Stimulated activated effector memory CD8-positive, alpha-beta T cell treated with anti-CD3 and anti-CD28 coated beads, Interleukin-12 subunit alpha, Interleukin-12 subunit beta, amount 100 ng/mL, for 72 hours (primary cell): ENCODE measurements at regions not wholly inside any gene's neighbourhood (a gene's known extent, or its start where the extent isn't known, plus 50 kb on each side); places are given as distances from the start of the nearest gene placed in this dataset.
A peak's percentile ranks its signal among the peaks of the same experiment; 100 is the strongest.

ENCODE experiments used
- ATAC-seq: fragments of 150-1000 bp; cut with Tn5 transposase; 2 replicates; pipeline ENCODE4 v1.10.0; 2021
- DNase-seq, 2 donors: peaks; one replicate each; pipeline ENCODE4 v3.0.0; 2021 to 2022; ENCODE audit warnings: low spot score in 2 of 2
- H3K27ac Mint-ChIP-seq: one replicate; pipeline ENCODE4 v1.8.0; 2022; ENCODE audit warnings: mild to moderate bottlenecking, mixed read lengths
- H3K36me3 Mint-ChIP-seq: one replicate; pipeline ENCODE4 v1.8.0; 2022; ENCODE audit warnings: mild to moderate bottlenecking, mixed read lengths
- H3K4me1 Mint-ChIP-seq: one replicate; pipeline ENCODE4 v1.8.0; 2022; ENCODE audit warnings: mixed read lengths
- H3K4me3 Mint-ChIP-seq: one replicate; pipeline ENCODE4 v1.8.0; 2022; ENCODE audit warnings: mild to moderate bottlenecking, mixed read lengths
- H3K9me3 Mint-ChIP-seq: one replicate; pipeline ENCODE4 v1.8.0; 2022; ENCODE audit warnings: mixed read lengths

GRCh38 chr3:178450476-178450875 is 85.8 kb upstream of the KCNMB2 start:
- no peaks in the 10 kb centered on the region for H3K9me3 Mint-ChIP-seq
- H3K4me3 Mint-ChIP-seq: no peak overlapping the region
- no peaks in the 10 kb centered on the region for H3K36me3 Mint-ChIP-seq
- no peak for DNase-seq
- ATAC-seq: no peak
- no peak overlapping the region for H3K27ac Mint-ChIP-seq
- no peaks in the 10 kb centered on the region for H3K4me1 Mint-ChIP-seq

DNA sequence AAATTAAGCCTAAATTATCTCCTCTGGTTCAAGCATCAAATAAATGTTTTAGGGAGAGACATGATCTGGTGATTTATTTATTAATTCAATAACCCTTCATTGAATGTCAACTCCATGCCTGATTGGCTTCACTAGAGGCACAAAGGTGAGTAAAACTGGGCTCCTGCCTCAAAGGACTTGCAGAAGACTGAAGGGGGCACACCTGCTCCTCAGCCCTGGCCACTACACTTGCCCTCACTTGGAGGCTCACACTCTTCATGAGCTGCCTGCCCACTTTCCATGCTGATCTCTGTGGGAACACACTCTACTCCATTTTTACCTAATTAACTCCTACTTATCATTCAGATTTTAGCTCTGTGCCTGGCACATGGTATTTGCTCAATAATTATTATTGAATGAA is 84.4 kb upstream of the KCNMB2 start:
- no peak for ATAC-seq
- no peaks in the 10 kb centered on the region for H3K9me3 Mint-ChIP-seq
- no peak overlapping the region for H3K4me3 Mint-ChIP-seq
- H3K36me3 Mint-ChIP-seq: no peaks in the 10 kb centered on the region
- no peak overlapping the region for H3K27ac Mint-ChIP-seq
- no peak for DNase-seq
- no peaks in the 10 kb centered on the region for H3K4me1 Mint-ChIP-seq

DNA sequence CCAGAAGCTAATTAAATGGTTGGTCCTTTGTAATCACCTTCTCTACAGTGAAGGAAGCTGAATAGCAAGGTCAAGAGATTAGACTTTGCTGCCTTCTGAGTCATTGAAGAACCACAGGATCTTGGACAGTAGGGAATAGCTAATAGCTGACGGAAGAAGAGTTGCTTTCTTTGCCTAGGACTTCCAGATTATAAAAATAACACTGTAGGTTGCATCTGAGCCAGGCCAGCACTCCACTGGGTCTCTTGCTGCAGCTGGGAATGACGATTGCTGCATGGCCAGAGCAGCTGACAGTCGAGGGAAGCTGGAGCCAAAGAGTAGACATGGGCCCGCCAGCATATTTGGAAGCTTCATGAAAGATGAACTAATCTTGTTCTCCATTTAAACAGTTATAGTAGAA is 81.5 kb upstream of the KCNMB2 start:
- Mint-ChIP-seq H3K27ac (no peak overlapping the region), H3K4me3 (no peak overlapping the region), H3K9me3 (no peaks in the 10 kb centered on the region), H3K4me1 (no peaks in the 10 kb centered on the region), H3K36me3 (no peaks in the 10 kb centered on the region)
- ATAC-seq (no peak), DNase-seq (no peak)

DNA sequence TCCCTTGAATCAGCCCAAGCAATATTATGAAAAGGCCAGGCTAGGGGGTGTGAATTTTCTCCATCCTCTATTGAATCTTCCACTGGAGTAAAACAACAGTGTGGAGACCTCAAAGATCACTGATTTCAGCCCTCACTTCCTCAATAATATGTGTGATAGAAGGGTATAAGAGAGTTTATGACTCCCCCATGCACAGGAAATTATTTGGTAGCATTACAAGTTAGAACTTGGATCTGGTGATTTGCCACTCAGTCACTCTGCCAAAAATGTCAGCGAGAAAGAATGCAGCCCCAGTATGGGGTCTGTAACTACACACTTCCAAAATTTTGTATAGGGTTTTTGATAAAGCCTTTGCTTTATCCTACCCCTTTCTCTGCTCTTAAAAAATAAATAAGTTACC is 81.0 kb upstream of the KCNMB2 start:
- no peak for ATAC-seq
- DNase-seq: no peak
- H3K27ac Mint-ChIP-seq: no peak overlapping the region
- H3K36me3 Mint-ChIP-seq: no peaks in the 10 kb centered on the region
- no peaks in the 10 kb centered on the region for H3K4me1 Mint-ChIP-seq
- H3K4me3 Mint-ChIP-seq: no peak overlapping the region
- no peaks in the 10 kb centered on the region for H3K9me3 Mint-ChIP-seq

GRCh38 chr3:178455946-178456345 is 80.3 kb upstream of the KCNMB2 start:
- Mint-ChIP-seq H3K27ac (no peak overlapping the region), H3K9me3 (no peaks in the 10 kb centered on the region), H3K36me3 (no peaks in the 10 kb centered on the region), H3K4me3 (no peak overlapping the region), H3K4me1 (no peaks in the 10 kb centered on the region)
- ATAC-seq (no peak), DNase-seq (no peak)

DNA sequence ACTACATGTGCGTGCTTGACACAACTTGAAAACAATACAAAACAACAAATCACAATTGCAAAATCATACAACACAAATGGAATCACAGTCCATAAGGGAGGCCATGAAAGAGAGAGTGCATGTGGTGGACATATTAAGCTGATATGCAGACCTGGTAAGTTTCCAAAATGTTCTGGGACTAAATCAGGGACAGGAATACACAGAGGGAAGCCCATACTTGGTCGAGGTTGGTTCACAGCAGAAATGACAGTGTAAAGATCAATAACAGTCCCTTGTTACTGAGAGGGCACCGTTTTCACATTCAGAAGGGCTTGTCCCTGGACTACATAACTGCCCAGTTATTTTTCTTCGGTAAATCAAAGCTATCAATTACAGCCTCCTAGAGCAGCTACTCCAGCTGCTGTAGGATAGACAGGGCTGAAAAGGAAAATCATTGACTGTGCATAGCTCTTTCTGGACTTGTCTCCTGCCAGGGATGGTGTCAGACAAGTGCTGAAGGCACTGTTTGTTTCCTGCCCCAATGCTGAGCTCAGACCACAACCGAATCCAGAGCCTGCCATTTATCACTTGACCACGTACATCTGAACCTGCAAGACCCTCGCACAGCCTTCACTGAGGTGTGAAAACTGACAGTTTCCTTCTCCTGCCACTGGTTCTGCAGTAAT is 79.5 kb upstream of the KCNMB2 start:
- Mint-ChIP-seq H3K9me3 (no peaks in the 10 kb centered on the region), H3K27ac (no peak overlapping the region), H3K4me1 (no peaks in the 10 kb centered on the region), H3K36me3 (no peaks in the 10 kb centered on the region), H3K4me3 (no peak overlapping the region)
- no peak for DNase-seq
- ATAC-seq: peak; percentile 26

DNA sequence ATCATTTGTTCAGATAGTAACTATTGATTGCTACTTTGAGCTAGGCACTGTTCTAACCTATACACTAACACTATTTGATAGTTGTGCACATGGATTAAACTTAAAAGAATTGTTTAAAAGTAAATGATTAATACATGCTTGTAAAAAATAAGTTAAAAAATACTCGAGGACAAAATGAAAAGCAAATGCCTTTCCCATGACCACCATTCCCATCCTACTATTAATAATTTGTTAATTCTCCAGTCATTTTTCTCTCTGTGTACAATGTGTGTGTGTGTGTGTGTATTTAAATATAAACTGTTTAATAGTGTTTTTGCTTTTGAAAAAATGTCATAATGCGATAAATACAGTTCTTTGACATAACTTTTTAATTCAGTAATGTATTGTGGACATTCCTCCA is 78.7 kb upstream of the KCNMB2 start:
- Mint-ChIP-seq H3K27ac (no peak overlapping the region), H3K4me1 (no peaks in the 10 kb centered on the region), H3K4me3 (no peak overlapping the region), H3K9me3 (no peaks in the 10 kb centered on the region), H3K36me3 (no peaks in the 10 kb centered on the region)
- no peak for DNase-seq
- ATAC-seq: no peak

DNA sequence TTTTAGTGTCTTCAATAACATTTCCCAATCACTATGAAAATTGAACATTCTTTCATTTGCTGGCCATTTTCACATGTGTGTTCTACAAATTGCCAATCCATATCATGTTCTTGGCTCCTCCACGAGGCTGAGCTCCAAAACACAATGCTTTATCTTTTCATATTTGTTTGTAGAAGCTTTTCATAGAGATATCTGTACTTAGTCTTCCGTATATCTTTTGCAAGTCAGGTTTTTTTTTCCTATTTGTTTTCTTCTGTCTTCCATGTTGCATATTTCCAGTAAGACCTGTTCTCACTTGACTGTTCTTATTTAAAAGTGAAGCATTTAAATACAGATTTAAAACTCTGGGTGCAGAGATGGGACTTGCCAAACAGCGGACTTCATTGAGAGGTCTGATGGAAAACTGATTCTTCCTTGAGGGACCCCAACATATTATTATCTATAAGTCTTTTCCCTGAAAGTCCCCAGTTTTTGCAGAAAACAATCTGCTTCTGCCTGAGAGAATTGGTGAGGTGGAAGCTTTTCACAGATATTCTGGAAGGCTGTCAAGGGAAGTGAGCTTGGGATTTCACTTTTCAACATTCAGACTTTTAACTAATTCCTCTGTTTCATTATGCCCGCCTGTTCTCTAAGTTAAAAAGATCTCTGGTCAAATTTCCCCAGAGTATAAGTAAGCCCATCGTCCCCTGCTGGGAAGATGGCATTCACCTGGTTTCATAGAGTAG is 77.8 kb upstream of the KCNMB2 start:
- Mint-ChIP-seq H3K9me3 (no peaks in the 10 kb centered on the region), H3K4me1 (no peaks in the 10 kb centered on the region), H3K36me3 (no peaks in the 10 kb centered on the region)

DNA sequence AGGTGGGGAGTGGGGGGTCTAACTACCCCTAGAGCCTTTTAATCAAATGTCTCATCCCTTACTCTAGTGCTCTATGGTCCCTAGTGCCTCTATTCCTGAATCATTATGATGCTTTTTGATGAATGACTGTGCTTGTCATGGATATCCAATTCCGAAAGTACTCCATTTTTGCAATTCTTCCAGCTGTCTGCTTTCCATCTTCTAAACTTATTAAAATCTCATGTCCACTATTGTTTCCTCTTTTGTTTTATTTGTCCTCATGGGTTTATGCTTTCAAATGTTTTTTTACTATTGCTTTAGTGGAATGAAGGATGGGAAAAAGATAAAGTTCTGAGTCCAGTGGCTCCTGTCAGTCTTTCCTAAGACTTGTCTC is 77.2 kb upstream of the KCNMB2 start:
- no peak for ATAC-seq
- H3K4me1 Mint-ChIP-seq: no peaks in the 10 kb centered on the region
- no peak overlapping the region for H3K27ac Mint-ChIP-seq
- no peaks in the 10 kb centered on the region for H3K36me3 Mint-ChIP-seq
- no peak overlapping the region for H3K4me3 Mint-ChIP-seq
- no peak for DNase-seq
- no peaks in the 10 kb centered on the region for H3K9me3 Mint-ChIP-seq

More for the DNA sequence above, 77.8 kb upstream of the KCNMB2 start:
- Mint-ChIP-seq H3K27ac (no peak overlapping the region), H3K4me3 (no peak overlapping the region)
- ATAC-seq (no peak), DNase-seq (no peak)

DNA sequence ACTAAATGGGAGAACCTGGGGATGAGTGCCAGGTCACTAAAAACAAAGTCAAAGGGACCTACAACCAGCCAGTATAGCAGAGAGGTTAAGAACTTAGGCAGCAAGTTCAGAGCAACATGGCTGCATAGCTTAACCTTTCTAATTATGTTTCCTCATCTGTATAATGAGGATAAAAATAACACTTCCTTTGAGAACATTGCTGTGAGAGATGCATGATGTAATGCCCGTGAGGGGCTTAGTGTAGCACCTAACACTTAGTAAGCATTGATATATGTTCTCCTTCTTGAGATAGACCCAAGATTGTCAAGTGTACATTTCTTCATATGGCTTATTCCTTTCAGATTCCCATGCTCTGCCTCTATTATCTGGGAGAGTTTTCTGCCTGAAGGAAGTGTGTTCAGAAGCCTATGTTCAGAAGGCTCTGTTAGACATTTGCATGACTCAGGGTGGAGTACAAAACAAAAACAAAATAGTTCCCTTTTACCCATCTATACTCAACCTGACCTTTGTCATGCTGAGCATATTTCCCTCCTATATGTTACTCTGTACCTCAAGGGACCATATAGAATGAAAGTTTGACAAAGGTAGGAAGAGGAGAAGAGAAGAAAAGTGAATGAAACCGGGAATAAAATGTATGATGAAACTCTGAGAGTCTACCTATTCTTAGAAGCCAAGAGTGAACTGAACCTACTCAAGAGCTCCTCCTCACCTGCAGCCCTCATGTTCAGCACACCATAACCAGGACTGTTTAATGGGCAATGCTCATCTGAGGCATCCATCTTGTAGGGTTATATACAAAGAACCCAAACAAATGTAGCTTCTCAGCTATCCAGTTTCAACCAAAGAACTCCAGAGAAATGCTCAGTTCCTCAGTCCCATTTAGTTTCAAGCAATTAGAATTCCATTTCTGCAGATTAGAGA is 70.7 kb upstream of the KCNMB2 start:
- no peaks in the 10 kb centered on the region for H3K4me1 Mint-ChIP-seq
- ATAC-seq (peak; percentile 36), DNase-seq (no peak)
- no peak overlapping the region for H3K27ac Mint-ChIP-seq
- no peak overlapping the region for H3K4me3 Mint-ChIP-seq
- H3K9me3 Mint-ChIP-seq: no peaks in the 10 kb centered on the region
- H3K36me3 Mint-ChIP-seq: no peaks in the 10 kb centered on the region

DNA sequence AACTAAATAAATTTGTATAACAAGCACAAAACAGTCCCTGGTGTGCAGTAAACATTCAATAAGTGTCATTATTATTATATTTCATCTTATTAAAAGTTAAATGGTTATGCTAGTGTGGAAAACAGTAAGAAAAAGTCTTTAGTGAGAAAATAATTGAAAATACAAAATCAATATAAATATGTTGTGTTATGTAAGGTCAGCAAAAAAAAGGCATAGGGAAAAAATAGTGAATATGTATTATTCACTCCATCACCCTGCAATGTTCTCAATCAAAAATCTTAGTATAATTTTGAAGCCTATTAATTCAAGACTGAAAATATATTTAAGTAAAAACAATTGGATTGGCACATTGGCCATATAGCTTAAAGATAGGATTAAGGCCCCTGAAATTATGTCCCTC is 63.3 kb upstream of the KCNMB2 start:
- DNase-seq (no peak), ATAC-seq (no peak)
- no peaks in the 10 kb centered on the region for H3K36me3 Mint-ChIP-seq
- H3K4me1 Mint-ChIP-seq: no peaks in the 10 kb centered on the region
- no peaks in the 10 kb centered on the region for H3K9me3 Mint-ChIP-seq
- no peak overlapping the region for H3K27ac Mint-ChIP-seq
- H3K4me3 Mint-ChIP-seq: no peak overlapping the region

DNA sequence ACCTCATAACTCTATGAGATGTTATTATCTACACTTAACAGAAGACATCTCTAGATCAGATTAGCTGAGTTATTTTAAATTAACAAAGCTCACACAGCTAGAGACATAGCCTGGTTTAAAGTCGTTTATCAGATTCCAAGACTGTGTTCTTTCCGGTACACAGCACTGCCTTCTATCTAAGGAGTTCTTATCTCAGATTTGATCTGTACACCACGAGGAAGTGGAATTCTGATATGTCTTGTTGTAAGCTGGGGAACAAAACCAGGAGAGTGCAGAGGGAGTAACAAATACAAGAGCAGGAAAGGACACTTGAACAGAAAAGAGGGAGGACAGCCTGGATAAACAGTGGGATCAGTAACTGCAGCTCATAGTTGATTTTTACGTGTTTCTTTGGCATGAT is 61.7 kb upstream of the KCNMB2 start:
- Mint-ChIP-seq H3K36me3 (no peaks in the 10 kb centered on the region), H3K27ac (no peak overlapping the region), H3K4me1 (no peaks in the 10 kb centered on the region), H3K9me3 (no peaks in the 10 kb centered on the region), H3K4me3 (no peak overlapping the region)
- DNase-seq (no peak), ATAC-seq (no peak)

DNA sequence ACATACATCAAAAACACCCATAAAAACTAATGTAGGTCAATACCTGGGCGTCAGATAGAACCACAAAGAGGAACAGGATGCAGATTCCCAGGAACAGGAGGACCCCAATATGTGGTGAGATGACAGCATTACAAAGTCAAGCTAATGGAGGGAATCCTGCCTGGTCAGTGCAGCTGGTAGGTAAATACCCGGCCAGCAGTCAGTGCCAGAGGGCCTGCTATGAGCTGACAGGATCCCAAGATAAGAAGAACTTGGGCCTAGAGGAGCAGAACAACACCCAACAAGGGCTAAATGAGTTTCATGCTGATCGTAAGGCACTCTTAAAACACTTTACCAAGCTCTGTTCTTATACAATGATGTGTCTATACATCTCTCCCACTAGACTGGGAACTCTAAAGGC is 61.2 kb upstream of the KCNMB2 start:
- no peaks in the 10 kb centered on the region for H3K4me1 Mint-ChIP-seq
- no peak for DNase-seq
- H3K9me3 Mint-ChIP-seq: no peaks in the 10 kb centered on the region
- H3K27ac Mint-ChIP-seq: no peak overlapping the region
- H3K36me3 Mint-ChIP-seq: no peaks in the 10 kb centered on the region
- no peak for ATAC-seq
- no peak overlapping the region for H3K4me3 Mint-ChIP-seq

DNA sequence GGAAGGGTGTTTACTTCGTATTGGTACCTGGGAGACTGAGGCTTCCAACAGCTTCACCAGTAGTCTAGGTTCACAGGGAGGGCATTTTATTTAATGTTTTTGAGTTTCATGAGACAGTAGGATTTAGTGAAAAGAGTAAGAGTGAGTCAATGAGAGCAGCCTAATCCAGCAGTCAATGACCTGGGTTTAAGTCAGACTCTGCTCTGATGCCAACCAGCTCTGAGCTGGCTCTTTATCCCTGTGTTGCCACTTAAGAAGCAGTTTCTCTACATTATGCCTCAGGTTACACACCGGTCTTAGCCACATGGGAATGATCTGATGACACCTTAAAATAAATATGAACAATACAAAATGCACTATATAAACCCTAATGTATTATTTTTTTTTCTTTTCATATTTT is 59.4 kb upstream of the KCNMB2 start:
- Mint-ChIP-seq H3K36me3 (no peaks in the 10 kb centered on the region), H3K9me3 (no peaks in the 10 kb centered on the region), H3K4me3 (no peak overlapping the region), H3K27ac (no peak overlapping the region), H3K4me1 (no peaks in the 10 kb centered on the region)
- no peak for ATAC-seq
- no peak for DNase-seq

- Mint-ChIP-seq H3K4me1 (no peaks in the 10 kb centered on the region), H3K4me3 (no peak overlapping the region), H3K27ac (no peak overlapping the region), H3K36me3 (no peaks in the 10 kb centered on the region), H3K9me3 (no peaks in the 10 kb centered on the region)
- no peak for ATAC-seq
- no peak for DNase-seq
These were observed 56.8 kb upstream of the KCNMB2 start for GRCh38 chr3:178479446-178479845.

DNA sequence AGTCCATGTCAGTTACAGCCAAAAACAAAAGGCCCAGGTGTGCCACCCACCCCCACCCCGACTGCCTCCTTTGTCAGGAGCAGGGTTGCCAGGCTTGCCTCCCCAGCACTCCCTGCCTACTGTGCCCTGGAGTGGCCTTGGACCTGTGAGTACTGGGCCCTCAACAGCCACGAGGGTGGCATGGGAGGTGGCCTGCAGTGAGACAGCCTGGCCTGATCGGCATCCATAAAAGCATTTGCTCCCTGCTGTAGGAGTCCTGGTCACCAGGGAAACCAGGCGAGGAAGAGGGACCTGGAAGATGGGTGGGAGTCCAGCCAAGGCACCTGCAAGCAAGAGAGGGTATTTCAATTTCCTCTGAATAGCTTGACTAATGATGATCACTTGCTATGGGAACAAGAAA is 56.4 kb upstream of the KCNMB2 start:
- H3K27ac Mint-ChIP-seq: no peak overlapping the region
- no peaks in the 10 kb centered on the region for H3K9me3 Mint-ChIP-seq
- no peak overlapping the region for H3K4me3 Mint-ChIP-seq
- no peak for DNase-seq
- peak; percentile 39 for ATAC-seq
- H3K4me1 Mint-ChIP-seq: no peaks in the 10 kb centered on the region
- no peaks in the 10 kb centered on the region for H3K36me3 Mint-ChIP-seq
